D341Med (cell line): ENCODE measurements at regions not wholly inside any gene's neighbourhood (a gene's known extent, or its start where the extent isn't known, plus 50 kb on each side); places are given as distances from the start of the nearest gene placed in this dataset.
"Not testable (repeated sequence)": the region's sequence is repeated elsewhere in the genome, so short reads cannot be mapped to it uniquely, and the experiment has no call there.

ENCODE experiments used
- DNase-seq: peaks from one replicate; pipeline ENCODE4 v3.0.0; 2012; ENCODE audit warnings: low spot score

GRCh38 chr11:80955588-80955987, 1514.8 kb upstream of the TENM4 start:
- DNase-seq: no peak

GRCh38 chr11:80948781-80949180, 1508.0 kb upstream of the TENM4 start:
- no peak for DNase-seq

- no peak for DNase-seq
Observed at GRCh38 chr11:80944758-80945157, 1503.9 kb upstream of the TENM4 start.

DNA sequence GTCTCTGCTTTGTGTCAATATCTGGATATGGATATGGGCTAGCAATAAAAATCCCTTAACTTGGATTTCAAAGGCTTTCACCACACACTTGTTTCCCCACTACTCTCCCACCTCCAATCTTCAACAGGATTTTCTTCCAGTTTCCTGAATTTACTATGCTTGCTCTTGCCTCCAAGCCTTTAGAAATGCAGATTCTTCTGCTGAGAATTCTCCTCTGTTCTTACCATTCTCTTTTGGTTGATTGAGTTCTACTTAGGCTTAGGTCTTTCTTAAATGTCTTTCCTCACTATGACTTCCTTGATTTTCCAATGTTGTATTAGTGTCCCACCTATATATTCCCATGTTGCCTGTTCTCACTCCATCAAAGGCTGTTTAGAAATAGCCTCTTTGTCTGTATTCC, 1502.4 kb upstream of the TENM4 start:
- DNase-seq: no peak

GRCh38 chr11:80937842-80938241, 1497.0 kb upstream of the TENM4 start:
- no peak for DNase-seq

DNA sequence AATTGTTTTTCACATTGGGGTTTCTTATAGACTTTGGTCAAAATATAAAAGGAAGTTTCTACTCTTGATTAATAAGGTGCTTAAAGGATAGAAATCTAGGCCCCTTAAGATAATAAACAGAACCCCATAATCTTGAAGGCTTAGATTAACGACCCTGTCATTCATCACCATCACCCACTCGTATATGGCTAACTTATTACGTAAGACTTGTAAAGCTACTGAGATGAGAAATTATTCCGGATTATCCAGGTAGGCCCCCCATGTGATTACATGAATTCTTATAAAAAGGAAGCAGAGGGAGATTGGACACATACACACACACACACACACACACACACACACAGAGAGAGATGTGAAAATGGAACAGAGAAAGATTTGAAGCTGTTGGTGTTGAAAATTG, 1489.2 kb upstream of the TENM4 start:
- DNase-seq: no peak

GRCh38 chr11:80929031-80929805, 1488.4 kb upstream of the TENM4 start:
- DNase-seq: no peak

DNA sequence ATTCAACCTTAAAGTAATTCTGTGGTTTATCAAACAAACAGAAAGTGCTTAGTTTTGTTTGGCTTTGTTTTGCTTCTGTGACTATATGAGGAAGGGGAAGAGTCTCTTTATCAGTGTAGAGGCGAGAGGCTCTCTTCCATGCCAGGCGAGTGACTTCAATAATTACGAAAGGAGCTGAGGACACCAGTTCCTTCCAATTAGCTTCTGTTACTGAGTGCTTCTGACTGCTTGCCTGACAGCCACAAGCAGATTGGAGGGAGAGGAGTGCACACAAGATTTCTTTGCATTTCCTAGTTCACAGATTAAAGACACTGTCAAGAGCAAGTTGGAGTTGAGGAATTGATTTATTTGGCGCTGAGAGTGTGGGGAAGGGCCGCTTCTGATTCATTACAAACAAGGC, 1484.5 kb upstream of the TENM4 start:
- DNase-seq: no peak

DNA sequence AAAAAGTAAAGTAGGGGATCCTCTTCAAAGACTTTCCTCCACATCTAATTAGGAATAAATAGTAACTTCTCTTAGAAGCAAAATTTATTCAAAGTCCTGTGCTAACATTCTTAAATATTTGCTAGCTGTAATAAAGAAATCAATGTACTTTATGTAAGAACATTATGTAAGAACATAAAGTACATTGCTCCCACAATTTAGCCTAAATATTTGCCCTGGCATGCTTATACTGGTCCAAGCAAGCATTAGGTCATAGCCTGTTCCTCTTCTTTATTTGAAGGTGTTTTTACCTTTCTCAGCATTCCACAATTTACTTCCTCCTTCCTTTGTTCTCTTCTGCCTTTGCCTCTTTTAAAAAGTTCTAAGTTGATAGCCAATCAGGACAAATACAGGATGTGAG, 1480.5 kb upstream of the TENM4 start:
- not testable (repeated sequence) for DNase-seq

- no peak for DNase-seq
Observed at GRCh38 chr11:80916173-80916798, 1475.5 kb upstream of the TENM4 start.

- no peak for DNase-seq
Observed at GRCh38 chr11:80914311-80914710, 1473.5 kb upstream of the TENM4 start.

DNA sequence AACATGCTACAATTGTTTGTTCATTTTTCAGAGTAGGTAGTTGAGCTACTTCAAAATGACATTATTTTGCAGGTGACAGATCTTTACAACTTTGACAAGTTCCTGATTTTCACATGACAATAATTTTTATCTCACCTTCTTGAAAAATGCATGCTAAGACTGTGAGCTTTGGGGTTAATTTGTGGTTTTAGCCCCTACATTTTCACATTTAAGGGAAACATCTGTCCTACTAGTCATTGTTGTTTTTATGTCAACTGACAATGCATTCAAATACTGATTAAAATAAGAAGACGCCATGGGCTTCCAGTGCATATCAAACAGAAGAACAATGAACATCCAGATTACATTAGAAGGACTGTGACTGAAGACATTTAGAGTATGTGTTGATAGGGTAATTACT, 1470.8 kb upstream of the TENM4 start:
- no peak for DNase-seq

- DNase-seq: no peak
Observed at GRCh38 chr11:80900265-80900664, 1459.4 kb upstream of the TENM4 start.

- no peak for DNase-seq
Observed at GRCh38 chr11:80899381-80899780, 1458.6 kb upstream of the TENM4 start.

- no peak for DNase-seq
Observed at GRCh38 chr11:80898910-80899309, 1458.1 kb upstream of the TENM4 start.

DNA sequence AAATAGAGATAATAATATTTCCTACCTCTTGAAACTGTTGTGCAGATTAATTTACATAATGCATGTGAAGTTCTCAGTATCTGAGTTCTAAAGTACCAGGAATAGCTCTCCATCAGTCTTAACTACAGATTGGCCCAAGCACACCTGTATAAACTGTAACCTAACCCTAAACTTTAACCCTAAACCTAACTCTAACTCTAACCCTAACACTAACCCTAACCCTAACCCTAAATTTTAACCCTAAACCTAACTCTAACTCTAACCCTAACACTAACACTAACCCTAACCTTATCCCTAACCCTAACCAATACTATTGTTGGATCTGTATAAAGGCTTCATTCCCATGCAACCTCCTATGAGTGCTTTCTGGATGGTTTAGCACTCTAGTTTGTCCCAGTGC, 1445.9 kb upstream of the TENM4 start:
- DNase-seq: no peak

- DNase-seq: no peak
Observed at GRCh38 chr11:80873310-80873999, 1432.6 kb upstream of the TENM4 start.

DNA sequence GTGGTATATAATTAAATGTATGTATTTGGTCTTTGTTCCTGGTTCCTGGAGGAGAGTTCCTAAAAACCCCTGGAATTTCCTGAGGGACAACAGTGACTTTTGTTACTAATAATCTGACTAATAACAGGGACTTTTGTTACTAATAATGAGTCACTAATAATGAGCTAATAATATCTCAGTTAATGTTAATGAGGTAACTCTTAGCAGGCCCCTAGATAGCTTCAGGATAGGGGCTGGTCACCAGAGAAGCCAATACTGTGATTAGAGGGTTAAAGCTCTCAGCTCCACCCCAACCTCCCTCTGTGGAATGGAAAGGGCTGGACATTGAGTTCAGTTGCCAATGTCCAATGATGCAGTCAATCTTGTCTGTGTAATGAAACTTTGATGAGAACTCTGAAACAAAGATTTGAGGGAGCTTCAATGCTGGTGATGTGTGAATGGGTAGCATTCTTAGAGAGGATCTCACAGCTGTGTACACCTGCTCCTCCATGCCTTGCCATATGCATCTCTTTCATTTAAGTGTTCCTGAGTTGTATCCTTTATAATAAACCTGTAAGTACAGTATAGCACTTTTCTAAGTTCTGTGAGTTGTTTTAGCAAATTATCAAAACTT, 1431.4 kb upstream of the TENM4 start:
- no peak for DNase-seq

DNA sequence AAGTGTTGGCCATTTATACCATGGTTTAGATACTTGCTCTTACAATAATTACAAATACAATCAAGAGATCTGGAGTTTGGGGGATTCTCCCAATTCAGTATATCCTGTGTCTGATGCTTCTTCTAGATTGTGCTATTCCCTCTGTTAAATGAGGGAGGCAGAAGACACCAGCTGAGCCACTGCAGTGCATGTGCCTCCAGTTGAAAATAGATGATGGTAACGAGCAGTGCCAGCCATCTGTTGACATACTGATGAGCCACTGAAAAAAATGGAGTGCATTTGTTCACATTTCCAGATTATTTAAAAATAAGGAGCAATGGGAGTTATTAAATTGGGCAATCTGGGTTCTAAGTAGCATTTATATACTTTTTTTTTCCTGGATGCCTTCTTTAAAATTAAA, 1428.0 kb upstream of the TENM4 start:
- no peak for DNase-seq

DNA sequence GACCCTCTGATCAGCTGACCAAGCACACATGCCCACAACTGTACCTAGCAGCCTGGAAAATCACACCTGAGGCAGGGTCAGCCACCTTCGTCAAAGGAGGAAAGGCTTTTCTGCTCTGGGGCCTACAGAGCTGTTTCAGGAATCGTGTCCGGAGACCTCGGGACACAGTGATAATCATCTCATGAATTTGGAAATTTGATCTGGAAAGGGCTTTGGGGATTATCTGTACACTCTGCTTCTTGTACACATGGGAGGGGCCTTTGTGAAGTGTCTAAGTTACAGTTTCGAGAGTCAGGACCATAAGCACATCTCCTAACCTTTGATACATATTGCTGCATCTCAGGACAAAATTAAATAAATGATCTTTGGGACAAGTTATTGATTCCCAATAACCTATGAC, 1421.2 kb upstream of the TENM4 start:
- DNase-seq: no peak

DNA sequence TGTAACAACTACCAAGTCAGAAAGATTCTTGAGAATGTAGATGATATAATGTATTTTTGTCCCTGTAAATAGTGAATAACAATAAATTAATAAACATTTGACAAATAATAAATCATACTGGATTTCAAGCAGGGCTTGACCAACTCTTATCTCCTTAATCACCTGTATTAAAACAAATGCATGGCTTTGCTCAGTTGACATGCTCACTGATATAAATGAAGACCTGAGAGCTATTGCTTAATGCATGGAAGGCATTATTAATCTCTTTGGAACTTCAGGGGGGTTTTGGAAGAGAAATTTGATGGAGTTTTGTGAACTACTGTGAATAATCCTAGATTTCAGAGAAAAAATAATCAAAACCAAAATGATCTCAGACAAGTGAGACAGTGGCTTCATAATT, 1420.4 kb upstream of the TENM4 start:
- no peak for DNase-seq

- no peak for DNase-seq
Observed at GRCh38 chr11:80860632-80861031, 1419.8 kb upstream of the TENM4 start.

DNA sequence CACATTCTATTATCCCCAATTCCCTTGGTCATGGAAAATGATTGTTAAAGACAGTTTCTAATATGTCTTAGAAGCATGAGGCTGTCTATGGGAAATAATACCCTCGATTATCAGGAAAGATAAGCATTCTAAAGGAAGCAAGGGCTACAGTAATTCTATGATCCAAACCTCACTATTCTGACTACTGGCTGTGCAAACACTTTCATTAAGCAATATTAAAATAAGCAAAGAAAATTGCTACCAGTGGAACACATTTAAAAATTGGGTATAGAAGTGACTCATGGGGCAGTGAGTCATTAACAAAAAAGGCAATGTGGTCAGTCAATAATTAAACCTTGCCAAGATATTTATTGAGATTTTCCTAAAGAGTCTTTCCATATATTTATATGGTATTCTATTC, 1415.2 kb upstream of the TENM4 start:
- DNase-seq: no peak
